Keratinocyte (primary cell): ENCODE measurements at regions not wholly inside any gene's neighbourhood (a gene's known extent, or its start where the extent isn't known, plus 50 kb on each side); places are given as distances from the start of the nearest gene placed in this dataset.

ENCODE experiments used
- DNase-seq: peaks from one replicate; pipeline ENCODE4 v3.0.0-alpha.2; 2011; ENCODE audit warnings: low read depth, missing footprints, low spot score
- FAIRE-seq: peaks from 2 replicates; lab custom pipeline; 2011; peaks lifted over from hg19 to GRCh38; lab: Jason Lieb, UNC
- H2AFZ ChIP-seq: 2 replicates; pipeline ENCODE4 v1.6.0; 2012; ENCODE audit warnings: low read length, control low read depth, inconsistent platforms; ENCODE audit not compliant: control insufficient read depth
- H3K27ac ChIP-seq: 2 replicates; pipeline ENCODE4 v1.5.1; 2011; ENCODE audit warnings: low read length; ENCODE audit not compliant: control insufficient read depth, insufficient read depth
- H3K27me3 ChIP-seq: 3 replicates; pipeline ENCODE4 v1.6.0; 2011; ENCODE audit warnings: low read length; ENCODE audit not compliant: control insufficient read depth, insufficient read depth; ENCODE audit errors: extremely low read depth
- H3K36me3 ChIP-seq, 2 experiments: 2 replicates in 1 of 2; 3 replicates in 1 of 2; pipeline ENCODE4 v1.5.1; 2011; ENCODE audit warnings: low read length in 2 of 2, mild to moderate bottlenecking in 1 of 2; ENCODE audit not compliant: control insufficient read depth in 2 of 2, insufficient read depth in 2 of 2; ENCODE audit errors: extremely low read depth in 1 of 2
- H3K4me1 ChIP-seq: 3 replicates; pipeline ENCODE4 v1.5.1; 2011; ENCODE audit warnings: low read length; ENCODE audit not compliant: control insufficient read depth, insufficient read depth; ENCODE audit errors: extremely low read depth
- H3K4me2 ChIP-seq: 3 replicates; pipeline ENCODE4 v1.6.0; 2011; ENCODE audit warnings: low read depth, low read length; ENCODE audit not compliant: control insufficient read depth, insufficient read depth; ENCODE audit errors: extremely low read depth
- H3K4me3 ChIP-seq, 3 experiments: fragments of 200-600 bp in 1 of 3; sonication (generic) in 1 of 3; 2 replicates in 2 of 3; 3 replicates in 1 of 3; pipeline ENCODE4 v1.5.1; 2011 to 2016; ENCODE audit warnings: low read length in 3 of 3, mild to moderate bottlenecking in 3 of 3, control low read depth in 2 of 3, inconsistent platforms in 1 of 3, low read depth in 1 of 3, mixed read lengths in 1 of 3, mixed run types in 1 of 3, moderate library complexity in 1 of 3; ENCODE audit not compliant: control insufficient read depth in 2 of 3, insufficient read depth in 2 of 3; ENCODE audit errors: extremely low read depth in 1 of 3
- H3K79me2 ChIP-seq: 2 replicates; pipeline ENCODE4 v1.6.0; 2012; ENCODE audit warnings: low read length; ENCODE audit not compliant: control insufficient read depth, insufficient read depth
- H3K9ac ChIP-seq: 3 replicates; pipeline ENCODE4 v1.6.0; 2011; ENCODE audit warnings: low read length; ENCODE audit not compliant: control insufficient read depth, insufficient read depth; ENCODE audit errors: extremely low read depth
- H3K9me1 ChIP-seq: 3 replicates; pipeline ENCODE4 v1.6.0; 2011; ENCODE audit warnings: low read length; ENCODE audit not compliant: control insufficient read depth, insufficient read depth; ENCODE audit errors: extremely low read depth
- H3K9me3 ChIP-seq: 2 replicates; pipeline ENCODE4 v1.5.1; 2012; ENCODE audit warnings: low read depth, low read length; ENCODE audit not compliant: control insufficient read depth
- H4K20me1 ChIP-seq: 3 replicates; pipeline ENCODE4 v1.6.0; 2011; ENCODE audit warnings: low read length; ENCODE audit not compliant: control insufficient read depth, insufficient read depth; ENCODE audit errors: extremely low read depth
- EZH2 ChIP-seq: IDR thresholded peaks from one replicate; pipeline ENCODE4 v1.6.1; 2012; ENCODE audit warnings: inconsistent platforms, mild to moderate bottlenecking, low read length, moderate library complexity
- dilution Hi-C: fragments of 300-500 bp; cut with MboI; formaldehyde crosslinking; loops from one replicate; pipeline ENCODE4 v1.7.0; 2020; ENCODE audit warnings: low sequenced_read_pairs; ENCODE audit not compliant: extremely low pct_ligation_motif_present
- TF ChIP-seq, protein P1 (sequence below), 3 experiments: IDR thresholded peaks in 1 of 3; conservative IDR thresholded peaks in 1 of 3; optimal IDR thresholded peaks in 1 of 3; 2 replicates in 2 of 3; 3 replicates in 1 of 3; pipeline versions ENCODE3 to v1.5.1; 2011; ENCODE audit warnings: low read length in 3 of 3, mild to moderate bottlenecking in 3 of 3, moderate library complexity in 2 of 3, control low read depth in 1 of 3, inconsistent platforms in 1 of 3; ENCODE audit not compliant: insufficient read depth in 2 of 3; ENCODE audit errors: extremely low read depth in 1 of 3

DNA sequence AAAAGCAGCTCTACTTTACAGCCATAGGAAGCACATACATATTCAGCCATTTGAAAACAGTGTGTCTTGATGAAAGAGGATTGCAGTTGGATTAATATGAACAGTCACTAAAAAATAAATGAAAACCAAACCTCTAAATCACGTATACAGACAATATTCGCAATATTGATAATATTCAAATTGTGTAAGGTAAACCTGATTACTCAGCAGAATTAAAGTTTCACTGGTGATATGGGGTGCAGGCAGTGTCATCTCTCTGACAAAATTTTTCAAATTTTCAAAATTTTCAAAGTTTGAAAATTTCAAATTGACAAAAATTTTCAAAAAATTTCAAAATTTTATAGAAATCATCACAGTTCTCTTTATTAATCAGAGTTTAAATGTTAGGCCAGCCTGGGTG is 55.7 kb downstream of the FAT4 start:
- H3K36me3 ChIP-seq, result no peaks in the 10 kb centered on the region
- H3K4me1 ChIP-seq, result peaks cover 4% of the 10 kb centered on the region
- DNase-seq, result no peak
- no peak overlapping the region for H3K27ac ChIP-seq
- dilution Hi-C loops, result no loop called here
- no peaks in the 10 kb centered on the region for H3K9me1 ChIP-seq
- no peaks in the 10 kb centered on the region for H3K9me3 ChIP-seq
- H3K9ac ChIP-seq, result no peak overlapping the region
- no peaks in the 10 kb centered on the region for H4K20me1 ChIP-seq
- FAIRE-seq, result no peak
- TF ChIP-seq, protein P1, sequence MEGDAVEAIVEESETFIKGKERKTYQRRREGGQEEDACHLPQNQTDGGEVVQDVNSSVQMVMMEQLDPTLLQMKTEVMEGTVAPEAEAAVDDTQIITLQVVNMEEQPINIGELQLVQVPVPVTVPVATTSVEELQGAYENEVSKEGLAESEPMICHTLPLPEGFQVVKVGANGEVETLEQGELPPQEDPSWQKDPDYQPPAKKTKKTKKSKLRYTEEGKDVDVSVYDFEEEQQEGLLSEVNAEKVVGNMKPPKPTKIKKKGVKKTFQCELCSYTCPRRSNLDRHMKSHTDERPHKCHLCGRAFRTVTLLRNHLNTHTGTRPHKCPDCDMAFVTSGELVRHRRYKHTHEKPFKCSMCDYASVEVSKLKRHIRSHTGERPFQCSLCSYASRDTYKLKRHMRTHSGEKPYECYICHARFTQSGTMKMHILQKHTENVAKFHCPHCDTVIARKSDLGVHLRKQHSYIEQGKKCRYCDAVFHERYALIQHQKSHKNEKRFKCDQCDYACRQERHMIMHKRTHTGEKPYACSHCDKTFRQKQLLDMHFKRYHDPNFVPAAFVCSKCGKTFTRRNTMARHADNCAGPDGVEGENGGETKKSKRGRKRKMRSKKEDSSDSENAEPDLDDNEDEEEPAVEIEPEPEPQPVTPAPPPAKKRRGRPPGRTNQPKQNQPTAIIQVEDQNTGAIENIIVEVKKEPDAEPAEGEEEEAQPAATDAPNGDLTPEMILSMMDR (optimal IDR thresholded peaks at IDR 0.05 in 1 of 3, IDR thresholded peaks at IDR 0.05 in 1 of 3, conservative IDR thresholded peaks at IDR 0.05 in 1 of 3; ENCODE audit: extremely low read depth in 1 of 3, insufficient read depth in 2 of 3, low read length in 3 of 3), result no peak
- no peak for TF ChIP-seq EZH2
- H3K4me3 ChIP-seq, result no peak overlapping the region
- no peaks in the 10 kb centered on the region for H3K79me2 ChIP-seq
- no peak overlapping the region for H2AFZ ChIP-seq
- no peak overlapping the region for H3K4me2 ChIP-seq
- no peaks in the 10 kb centered on the region for H3K27me3 ChIP-seq

DNA sequence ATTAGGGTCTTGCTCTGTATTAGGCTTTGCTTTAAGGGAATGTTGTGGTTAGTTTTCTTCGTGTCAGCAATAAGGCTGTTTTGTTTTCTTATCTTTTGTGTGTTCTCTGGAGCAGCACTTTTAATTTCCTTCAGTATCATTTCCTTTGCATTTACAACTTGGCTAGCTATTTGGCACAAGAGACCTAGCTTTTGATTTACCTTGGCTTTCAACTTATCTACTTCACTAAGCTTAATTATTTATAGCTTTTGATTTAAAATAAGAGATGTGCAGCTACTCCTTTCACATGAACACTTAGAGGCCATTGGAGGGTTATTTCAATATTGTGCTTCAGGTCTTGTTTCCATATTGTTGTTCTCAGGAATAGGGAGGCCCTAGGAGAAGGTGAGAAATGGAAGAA is 68.2 kb downstream of the FAT4 start:
- DNase-seq (no peak), FAIRE-seq (no peak)
- no peaks in the 10 kb centered on the region for H3K27me3 ChIP-seq
- H3K4me3 ChIP-seq, result no peak overlapping the region
- no peaks in the 10 kb centered on the region for H3K36me3 ChIP-seq
- no peak overlapping the region for H3K4me2 ChIP-seq
- no peaks in the 10 kb centered on the region for H3K9me1 ChIP-seq
- H3K4me1 ChIP-seq, result no peaks in the 10 kb centered on the region
- dilution Hi-C loops, result no loop called here
- TF ChIP-seq, protein P1 (optimal IDR thresholded peaks at IDR 0.05 in 1 of 3, IDR thresholded peaks at IDR 0.05 in 1 of 3, conservative IDR thresholded peaks at IDR 0.05 in 1 of 3; ENCODE audit: extremely low read depth in 1 of 3, insufficient read depth in 2 of 3, low read length in 3 of 3), result no peak
- TF ChIP-seq EZH2, result no peak
- H4K20me1 ChIP-seq, result no peaks in the 10 kb centered on the region
- no peak overlapping the region for H2AFZ ChIP-seq
- no peak overlapping the region for H3K9ac ChIP-seq
- H3K9me3 ChIP-seq, result no peaks in the 10 kb centered on the region
- no peaks in the 10 kb centered on the region for H3K79me2 ChIP-seq
- H3K27ac ChIP-seq, result no peak overlapping the region
